Superior temporal gyrus (tissue), 1 donor: ENCODE measurements at regions not wholly inside any gene's neighbourhood (a gene's known extent, or its start where the extent isn't known, plus 50 kb on each side); places are given as distances from the start of the nearest gene placed in this dataset.

ENCODE experiments used
- DNase-seq: peaks from one replicate; pipeline ENCODE4 v3.0.0-alpha.2; 2016; ENCODE audit errors: extremely low spot score

- no peak for DNase-seq
Measured at GRCh38 chr7:125567686-125568085, 638.1 kb upstream of the POT1 start.

- DNase-seq: no peak
Measured at GRCh38 chr7:125563964-125564529, 634.4 kb upstream of the POT1 start.

- no peak for DNase-seq
Measured at GRCh38 chr7:125563557-125563956, 633.9 kb upstream of the POT1 start.

- DNase-seq: no peak
Measured at GRCh38 chr7:125561006-125561405, 631.4 kb upstream of the POT1 start.

GRCh38 chr7:125559921-125560320, 630.3 kb upstream of the POT1 start:
- DNase-seq: no peak

- DNase-seq: no peak
Measured at GRCh38 chr7:125555916-125556315, 626.3 kb upstream of the POT1 start.

GRCh38 chr7:125551008-125551407, 621.4 kb upstream of the POT1 start:
- DNase-seq: no peak

GRCh38 chr7:125547505-125547904, 617.9 kb upstream of the POT1 start:
- DNase-seq: no peak

- DNase-seq: no peak
Measured at GRCh38 chr7:125530553-125530952, 600.9 kb upstream of the POT1 start.

- DNase-seq: no peak
Measured at GRCh38 chr7:125529249-125529648, 599.6 kb upstream of the POT1 start.

- DNase-seq: no peak
Measured at GRCh38 chr7:125526958-125527357, 597.3 kb upstream of the POT1 start.

GRCh38 chr7:125526092-125526491, 596.5 kb upstream of the POT1 start:
- DNase-seq: no peak

- DNase-seq: no peak
Measured at GRCh38 chr7:125516194-125516593, 586.6 kb upstream of the POT1 start.

- DNase-seq: no peak
Measured at GRCh38 chr7:125512373-125512772, 582.7 kb upstream of the POT1 start.

GRCh38 chr7:125511310-125511709, 581.7 kb upstream of the POT1 start:
- DNase-seq: no peak

- no peak for DNase-seq
Measured at GRCh38 chr7:125506331-125506730, 576.7 kb upstream of the POT1 start.

- no peak for DNase-seq
Measured at GRCh38 chr7:125504848-125505247, 575.2 kb upstream of the POT1 start.

- DNase-seq: no peak
Measured at GRCh38 chr7:125495997-125496396, 566.4 kb upstream of the POT1 start.

GRCh38 chr7:125492521-125492920, 562.9 kb upstream of the POT1 start:
- DNase-seq: no peak

GRCh38 chr7:125491137-125491536, 561.5 kb upstream of the POT1 start:
- no peak for DNase-seq

- no peak for DNase-seq
Measured at GRCh38 chr7:125490167-125490566, 560.5 kb upstream of the POT1 start.

GRCh38 chr7:125485223-125485622, 555.6 kb upstream of the POT1 start:
- DNase-seq: no peak

- no peak for DNase-seq
Measured at GRCh38 chr7:125484755-125485154, 555.1 kb upstream of the POT1 start.

- DNase-seq: no peak
Measured at GRCh38 chr7:125481323-125481722, 551.7 kb upstream of the POT1 start.
